ENCODE measurements at regions not wholly inside any gene's neighbourhood (a gene's known extent, or its start where the extent isn't known, plus 50 kb on each side); places are given as distances from the start of the nearest gene placed in this dataset.

DNA sequence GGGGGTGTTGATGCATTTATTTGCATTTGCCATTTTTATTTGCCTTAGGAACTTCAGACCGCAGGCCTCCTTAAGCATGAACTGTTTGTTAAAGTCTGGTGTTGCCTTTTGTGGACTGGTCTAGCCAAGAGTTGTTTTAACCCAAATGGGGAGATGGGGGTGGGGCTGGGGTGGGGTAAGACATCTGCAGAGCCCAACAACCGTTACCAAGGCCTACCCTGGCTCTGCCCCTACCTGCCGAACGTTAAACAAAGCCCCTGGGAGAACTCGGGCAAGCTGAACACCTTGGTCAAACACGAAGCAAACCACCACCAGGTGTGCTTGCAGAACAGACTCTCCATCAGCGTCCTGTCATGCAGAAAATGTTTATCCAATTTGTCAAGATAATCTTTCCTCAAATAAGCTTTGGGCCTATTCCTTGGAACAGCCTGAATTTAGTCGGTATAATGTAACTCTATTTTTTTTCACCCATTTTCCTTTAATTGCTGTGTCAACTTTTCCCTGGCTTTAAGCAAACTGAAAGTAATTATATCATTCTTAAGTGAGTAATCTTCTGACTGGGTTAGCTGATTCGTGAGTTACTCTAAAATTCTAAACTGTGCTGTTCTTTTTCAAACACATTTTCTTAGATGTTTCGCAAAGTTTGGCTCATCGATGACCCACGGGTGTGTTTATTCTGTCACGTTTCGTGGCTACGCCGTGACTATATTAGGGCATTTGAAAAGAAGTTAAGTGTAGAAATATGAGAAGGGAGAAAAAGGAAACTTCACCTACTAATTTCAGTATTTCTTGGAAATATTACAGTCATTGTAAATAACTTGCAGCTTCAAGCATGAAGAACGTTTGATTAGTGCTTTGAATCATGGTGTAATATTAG, 127.6 kb downstream of the SOX2 start:
- no peak for TF ChIP-seq EZH2 (IDR thresholded peaks at IDR 0.05; ENCODE audit: borderline replicate concordance, insufficient read depth, low read depth, low read length, poor library complexity, severe bottlenecking)
- TF ChIP-seq, protein P1, sequence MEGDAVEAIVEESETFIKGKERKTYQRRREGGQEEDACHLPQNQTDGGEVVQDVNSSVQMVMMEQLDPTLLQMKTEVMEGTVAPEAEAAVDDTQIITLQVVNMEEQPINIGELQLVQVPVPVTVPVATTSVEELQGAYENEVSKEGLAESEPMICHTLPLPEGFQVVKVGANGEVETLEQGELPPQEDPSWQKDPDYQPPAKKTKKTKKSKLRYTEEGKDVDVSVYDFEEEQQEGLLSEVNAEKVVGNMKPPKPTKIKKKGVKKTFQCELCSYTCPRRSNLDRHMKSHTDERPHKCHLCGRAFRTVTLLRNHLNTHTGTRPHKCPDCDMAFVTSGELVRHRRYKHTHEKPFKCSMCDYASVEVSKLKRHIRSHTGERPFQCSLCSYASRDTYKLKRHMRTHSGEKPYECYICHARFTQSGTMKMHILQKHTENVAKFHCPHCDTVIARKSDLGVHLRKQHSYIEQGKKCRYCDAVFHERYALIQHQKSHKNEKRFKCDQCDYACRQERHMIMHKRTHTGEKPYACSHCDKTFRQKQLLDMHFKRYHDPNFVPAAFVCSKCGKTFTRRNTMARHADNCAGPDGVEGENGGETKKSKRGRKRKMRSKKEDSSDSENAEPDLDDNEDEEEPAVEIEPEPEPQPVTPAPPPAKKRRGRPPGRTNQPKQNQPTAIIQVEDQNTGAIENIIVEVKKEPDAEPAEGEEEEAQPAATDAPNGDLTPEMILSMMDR (IDR thresholded peaks at IDR 0.05): no peak
